ENCODE measurements at regions not wholly inside any gene's neighbourhood (a gene's known extent, or its start where the extent isn't known, plus 50 kb on each side); places are given as distances from the start of the nearest gene placed in this dataset.

GRCh38 chr14:38080696-38081095, 127.0 kb upstream of the SSTR1 start:
- TF ChIP-seq CTCF (IDR thresholded peaks at IDR 0.05; ENCODE audit: low read depth, low read length, missing control alignments): no peak
- no peak overlapping the region for H3K4me3 ChIP-seq (replicated peaks; ENCODE audit: low read depth, low read length)
- no peak for DNase-seq (ENCODE audit: extremely low read depth, low read depth)

- no peak for DNase-seq (ENCODE audit: extremely low read depth, low read depth)
- H3K4me3 ChIP-seq (replicated peaks; ENCODE audit: low read depth, low read length): no peak overlapping the region
- no peak for TF ChIP-seq CTCF (IDR thresholded peaks at IDR 0.05; ENCODE audit: low read depth, low read length, missing control alignments)
These were observed 124.7 kb upstream of the SSTR1 start for GRCh38 chr14:38083039-38083438.

- DNase-seq (ENCODE audit: extremely low read depth, low read depth): no peak
- H3K4me3 ChIP-seq (replicated peaks; ENCODE audit: low read depth, low read length): no peak overlapping the region
- TF ChIP-seq CTCF (IDR thresholded peaks at IDR 0.05; ENCODE audit: low read depth, low read length, missing control alignments): no peak
These were observed 118.6 kb upstream of the SSTR1 start for GRCh38 chr14:38089123-38089522.

- no peak for DNase-seq (ENCODE audit: extremely low read depth, low read depth)
- no peak overlapping the region for H3K4me3 ChIP-seq (replicated peaks; ENCODE audit: low read depth, low read length)
- TF ChIP-seq CTCF (IDR thresholded peaks at IDR 0.05; ENCODE audit: low read depth, low read length, missing control alignments): no peak
These were observed 117.2 kb upstream of the SSTR1 start for GRCh38 chr14:38090506-38090905.

- no peak overlapping the region for H3K4me3 ChIP-seq (replicated peaks; ENCODE audit: low read depth, low read length)
- no peak for TF ChIP-seq CTCF (IDR thresholded peaks at IDR 0.05; ENCODE audit: low read depth, low read length, missing control alignments)
- DNase-seq (ENCODE audit: extremely low read depth, low read depth): no peak
These were observed 109.4 kb upstream of the SSTR1 start for GRCh38 chr14:38098074-38098836.

- no peak overlapping the region for H3K4me3 ChIP-seq (replicated peaks; ENCODE audit: low read depth, low read length)
- no peak for TF ChIP-seq CTCF (IDR thresholded peaks at IDR 0.05; ENCODE audit: low read depth, low read length, missing control alignments)
- DNase-seq (ENCODE audit: extremely low read depth, low read depth): no peak
These were observed 106.0 kb upstream of the SSTR1 start for GRCh38 chr14:38101679-38102078.

All from HFF-Myc (cell line).